K562 (cell line): ENCODE measurements at regions not wholly inside any gene's neighbourhood (a gene's known extent, or its start where the extent isn't known, plus 50 kb on each side); places are given as distances from the start of the nearest gene placed in this dataset.

Experiments used
- BRCA1 ChIP-seq, 2 experiments: fragments of 450-650 bp in 1 of 2; sonication (generic) in 1 of 2; formaldehyde crosslinking in 1 of 2; IDR thresholded peaks; 2 replicates each; pipeline versions ENCODE4 v1.5.0 to v1.6.1; 2017 to 2020; ENCODE audit warnings: mild to moderate bottlenecking in 1 of 2, missing genetic modification reagents in 1 of 2
- BRF1 ChIP-seq: IDR thresholded peaks from 3 replicates; pipeline ENCODE4 v1.6.1; 2011; ENCODE audit warnings: borderline replicate concordance, mild to moderate bottlenecking; ENCODE audit not compliant: insufficient read length; ENCODE audit errors: extremely low read depth
- CREM ChIP-seq: IDR thresholded peaks from 2 replicates; pipeline ENCODE4 v1.6.1; 2014; ENCODE audit warnings: antibody characterized with exemption, low read depth
- CTCF ChIP-seq, 3 experiments: IDR thresholded peaks in 2 of 3; conservative IDR thresholded peaks in 1 of 3; 2 replicates each; pipeline ENCODE4 v1.5.1; 2011 to 2012; ENCODE audit warnings: low read length in 3 of 3, mild to moderate bottlenecking in 3 of 3, control low read depth in 2 of 3, improper control_type of control experiment in 1 of 3, inconsistent platforms in 1 of 3, low read depth in 1 of 3, mixed read lengths in 1 of 3, moderate library complexity in 1 of 3; ENCODE audit not compliant: insufficient read depth in 2 of 3
- FOS ChIP-seq: IDR thresholded peaks from 3 replicates; pipeline ENCODE4 v1.6.1; 2011; ENCODE audit not compliant: insufficient read length; ENCODE audit errors: extremely low read depth
- FOXO4 ChIP-seq: fragments of 450-650 bp; formaldehyde crosslinking; IDR thresholded peaks from 2 replicates; pipeline ENCODE4 v1.4.0; 2020; ENCODE audit warnings: mild to moderate bottlenecking, moderate library complexity
- JUNB ChIP-seq: fragments of 450-650 bp; formaldehyde crosslinking; conservative IDR thresholded peaks from 2 replicates; pipeline ENCODE4 v1.4.0; 2020; ENCODE audit warnings: mild to moderate bottlenecking
- NR2C1 ChIP-seq, 2 experiments: fragments of 450-650 bp; IDR thresholded peaks; 2 replicates each; pipeline ENCODE4 v1.6.1; 2017; ENCODE audit warnings: mild to moderate bottlenecking in 2 of 2, antibody characterized with exemption in 1 of 2, inconsistent platforms in 1 of 2, missing compliant biosample characterization in 1 of 2, missing genetic modification characterization in 1 of 2
- POLR3A ChIP-seq: IDR thresholded peaks from 2 replicates; pipeline ENCODE4 v1.6.1; 2011; ENCODE audit warnings: borderline replicate concordance, mild to moderate bottlenecking, moderate library complexity; ENCODE audit not compliant: insufficient read length, insufficient read depth; ENCODE audit errors: extremely low read depth
- PPARD ChIP-seq: fragments of 250-450 bp; sonication (Bioruptor Pico); IDR thresholded peaks from 2 replicates; pipeline ENCODE4 v1.8.0; 2022; ENCODE audit warnings: inconsistent platforms, mild to moderate bottlenecking, moderate library complexity
- RBFOX2 ChIP-seq: fragments of 200-400 bp; formaldehyde crosslinking; IDR thresholded peaks from 2 replicates; pipeline ENCODE4 v1.6.1; 2017; ENCODE audit warnings: low read depth, mild to moderate bottlenecking, low read length, moderate library complexity
- STAT5B ChIP-seq: fragments of 250-450 bp; sonication (Bioruptor Pico); IDR thresholded peaks from 2 replicates; pipeline ENCODE4 v1.8.0; 2021; ENCODE audit warnings: mild to moderate bottlenecking, inconsistent platforms
- TEAD4 ChIP-seq, 2 experiments: sonication (generic) in 1 of 2; formaldehyde crosslinking in 1 of 2; IDR thresholded peaks; 2 replicates each; pipeline versions ENCODE4 v1.6.1 to v1.8.0; 2012 to 2022; ENCODE audit warnings: borderline replicate concordance in 1 of 2, inconsistent platforms in 1 of 2, low read length in 1 of 2, mild to moderate bottlenecking in 1 of 2, missing genetic modification reagents in 1 of 2

- TF ChIP-seq PPARD (CRISPR knock-in tag) = no peak
- no peak for TF ChIP-seq CREM
- TF ChIP-seq NR2C1 (IDR thresholded peaks at IDR 0.05) = no peak
- no peak for TF ChIP-seq NR2C1 (tag; IDR thresholded peaks at IDR 0.05)
- TF ChIP-seq TEAD4 (IDR thresholded peaks at IDR 0.05; ENCODE audit: low read length) = no peak
- no peak for TF ChIP-seq TEAD4 (CRISPR knock-in tag; IDR thresholded peaks at IDR 0.05; ENCODE audit: borderline replicate concordance)
- TF ChIP-seq BRCA1 (IDR thresholded peaks at IDR 0.05) = no peak
- no peak for TF ChIP-seq BRCA1 (CRISPR knock-in tag; IDR thresholded peaks at IDR 0.05)
- no peak for TF ChIP-seq JUNB
- no peak for TF ChIP-seq BRF1
- TF ChIP-seq FOXO4 = no peak
- no peak for TF ChIP-seq STAT5B (CRISPR knock-in tag)
- TF ChIP-seq POLR3A = no peak
- no peak for TF ChIP-seq CTCF (IDR thresholded peaks at IDR 0.05 in 2 of 3, conservative IDR thresholded peaks at IDR 0.05 in 1 of 3; ENCODE audit: insufficient read depth in 2 of 3, low read depth in 1 of 3, low read length in 3 of 3)
- TF ChIP-seq RBFOX2 = no peak
- no peak for TF ChIP-seq FOS
Measured at GRCh38 chr5:106574820-106575219, 1095.9 kb downstream of the EFNA5 start.
